ENCODE measurements at regions not wholly inside any gene's neighbourhood (a gene's known extent, or its start where the extent isn't known, plus 50 kb on each side); places are given as distances from the start of the nearest gene placed in this dataset.

- WGBS, 2 experiments (ENCODE audit: extremely low coverage in 2 of 2, insufficient read length in 1 of 2), result 0% methylated on average over 1 of the region's 10 CpGs; no CpG with 5 or more reads in 1 of the 2 experiments
- H4K20me1 ChIP-seq (ENCODE audit: insufficient read depth, low read length), result no peaks in the 10 kb centered on the region
- H3K4me1 ChIP-seq (ENCODE audit: control insufficient read depth, insufficient read depth, low read length), result no peaks in the 10 kb centered on the region
- H4K91ac ChIP-seq (ENCODE audit: insufficient read depth, low read depth, low read length), result no peak overlapping the region
- H2BK120ac ChIP-seq (ENCODE audit: low read depth, low read length), result no peak overlapping the region
- no TSS peak for BruUV-seq (replicated peaks)
- H3K9me3 ChIP-seq (ENCODE audit: control insufficient read depth, insufficient read depth, low read length), result peaks cover 25% of the 10 kb centered on the region
- intact Hi-C loops (cut with micrococcal nuclease), result no loop called here
- H3K27ac ChIP-seq (ENCODE audit: insufficient read depth, low read length), result no peak overlapping the region
- no peak overlapping the region for H3K9ac ChIP-seq (ENCODE audit: low read depth, low read length)
- no peaks in the 10 kb centered on the region for H3K36me3 ChIP-seq (ENCODE audit: control insufficient read depth, insufficient read depth, low read length)
- H3K9me1 ChIP-seq (ENCODE audit: insufficient read depth, low read length), result no peaks in the 10 kb centered on the region
- H3K14ac ChIP-seq (replicated peaks; ENCODE audit: low read depth, low read length), result no peak overlapping the region
- no peaks in the 10 kb centered on the region for H3K27me3 ChIP-seq (ENCODE audit: control insufficient read depth, insufficient read depth, low read length)
- no peak overlapping the region for H3K18ac ChIP-seq (ENCODE audit: low read depth, low read length)
- no peak overlapping the region for H4K5ac ChIP-seq (ENCODE audit: low read depth, low read length)
- ChIA-PET CTCF (no interaction called here), POLR2A (ENCODE audit: unreplicated experiment) (no interaction called here)
- in situ Hi-C loops (cut with MboI; ENCODE audit: low sequenced_read_pairs), result no loop called here
- ATAC-seq (ENCODE audit: low read depth), result no peak
- H3K79me1 ChIP-seq (ENCODE audit: low read depth in 1 of 2, low read length in 2 of 2), result no peaks in the 10 kb centered on the region
- no peak overlapping the region for H3K4ac ChIP-seq (ENCODE audit: low read depth, low read length)
- H2AFZ ChIP-seq (replicated peaks; ENCODE audit: low read length, poor library complexity), result no peak overlapping the region
- H3K56ac ChIP-seq (ENCODE audit: extremely low read depth, insufficient read depth, low read length), result no peak overlapping the region
- H2AK5ac ChIP-seq (ENCODE audit: low read depth, low read length), result no peak overlapping the region
- no peak overlapping the region for H2BK15ac ChIP-seq (ENCODE audit: low read depth, low read length)
- no peak for DNase-seq
- H2AK9ac ChIP-seq (replicated peaks; ENCODE audit: low read depth, low read length, poor library complexity), result no peak overlapping the region
- H2BK5ac ChIP-seq (ENCODE audit: low read depth, low read length, poor library complexity, severe bottlenecking), result no peak overlapping the region
- no peak for TF ChIP-seq RFX5 (IDR thresholded peaks at IDR 0.05; ENCODE audit: low read depth, low read length)
- dilution Hi-C loops (cut with HindIII; ENCODE audit: low sequenced_read_pairs, unreplicated experiment), result no loop called here
- no peak overlapping the region for H3K23ac ChIP-seq (ENCODE audit: low read depth, low read length)
- no peak overlapping the region for H3K4me2 ChIP-seq (ENCODE audit: low read depth, low read length)
- H2BK20ac ChIP-seq (ENCODE audit: low read depth, low read length), result no peak overlapping the region
- no peak overlapping the region for H3K4me3 ChIP-seq (ENCODE audit: insufficient read depth, low read depth, low read length)
- no peak overlapping the region for H4K8ac ChIP-seq (ENCODE audit: low read depth in 2 of 2, low read length in 2 of 2)
Observed at GRCh38 chr15:93829115-93829870, 402.1 kb upstream of the MCTP2 start.
